C4-2B (cell line): ENCODE measurements at regions not wholly inside any gene's neighbourhood (a gene's known extent, or its start where the extent isn't known, plus 50 kb on each side); places are given as distances from the start of the nearest gene placed in this dataset.

Experiments used
- ZFX ChIP-seq: fragments of 450-650 bp; IDR thresholded peaks from 2 replicates; pipeline ENCODE4 v1.6.1; 2017
- TF ChIP-seq, protein P1 (sequence below): fragments of 450-650 bp; conservative IDR thresholded peaks from 2 replicates; pipeline ENCODE4 v1.5.1; 2017; ENCODE audit warnings: mild to moderate bottlenecking

DNA sequence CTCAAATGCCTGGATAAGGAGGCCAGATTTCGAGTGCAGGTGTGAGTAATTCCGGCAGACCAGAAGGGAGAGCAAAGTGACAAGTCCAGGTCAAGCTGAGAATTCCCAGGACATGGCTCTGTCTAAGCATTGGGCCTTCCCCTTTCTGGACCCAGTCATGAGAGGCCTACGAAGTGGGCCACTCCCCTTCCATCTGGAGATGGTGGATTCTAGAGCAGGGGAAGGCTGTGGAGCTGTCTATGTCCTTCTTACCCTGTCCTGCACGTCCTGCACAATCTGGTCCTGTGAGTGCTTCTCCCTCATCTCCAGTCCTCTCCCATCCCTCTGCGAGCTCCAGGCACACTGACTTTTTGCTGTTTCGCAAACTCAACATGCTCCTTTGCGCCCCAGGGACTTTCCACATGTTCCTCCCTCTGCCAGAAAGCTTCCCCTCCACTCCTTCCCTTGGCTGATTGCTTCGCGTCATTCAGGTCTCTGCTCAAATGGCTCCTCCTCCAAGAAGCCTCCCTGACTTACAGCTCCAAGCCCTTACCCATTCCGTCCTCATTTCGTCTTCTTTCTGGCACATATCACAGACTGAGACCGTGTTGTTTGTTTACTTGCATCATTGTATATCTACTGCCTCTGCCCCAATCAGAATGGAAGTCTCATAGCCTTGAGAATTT is 193.2 kb downstream of the URI1 start:
- TF ChIP-seq, protein P1, sequence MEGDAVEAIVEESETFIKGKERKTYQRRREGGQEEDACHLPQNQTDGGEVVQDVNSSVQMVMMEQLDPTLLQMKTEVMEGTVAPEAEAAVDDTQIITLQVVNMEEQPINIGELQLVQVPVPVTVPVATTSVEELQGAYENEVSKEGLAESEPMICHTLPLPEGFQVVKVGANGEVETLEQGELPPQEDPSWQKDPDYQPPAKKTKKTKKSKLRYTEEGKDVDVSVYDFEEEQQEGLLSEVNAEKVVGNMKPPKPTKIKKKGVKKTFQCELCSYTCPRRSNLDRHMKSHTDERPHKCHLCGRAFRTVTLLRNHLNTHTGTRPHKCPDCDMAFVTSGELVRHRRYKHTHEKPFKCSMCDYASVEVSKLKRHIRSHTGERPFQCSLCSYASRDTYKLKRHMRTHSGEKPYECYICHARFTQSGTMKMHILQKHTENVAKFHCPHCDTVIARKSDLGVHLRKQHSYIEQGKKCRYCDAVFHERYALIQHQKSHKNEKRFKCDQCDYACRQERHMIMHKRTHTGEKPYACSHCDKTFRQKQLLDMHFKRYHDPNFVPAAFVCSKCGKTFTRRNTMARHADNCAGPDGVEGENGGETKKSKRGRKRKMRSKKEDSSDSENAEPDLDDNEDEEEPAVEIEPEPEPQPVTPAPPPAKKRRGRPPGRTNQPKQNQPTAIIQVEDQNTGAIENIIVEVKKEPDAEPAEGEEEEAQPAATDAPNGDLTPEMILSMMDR: no peak
- no peak for TF ChIP-seq ZFX
